SK-N-DZ (cell line): ENCODE measurements at regions not wholly inside any gene's neighbourhood (a gene's known extent, or its start where the extent isn't known, plus 50 kb on each side); places are given as distances from the start of the nearest gene placed in this dataset.
A peak's percentile ranks its signal among the peaks of the same experiment; 100 is the strongest.

Experiments used
- DNase-seq: peaks from one replicate; pipeline ENCODE4 v3.0.0-alpha.2; 2015; ENCODE audit warnings: low spot score

DNA sequence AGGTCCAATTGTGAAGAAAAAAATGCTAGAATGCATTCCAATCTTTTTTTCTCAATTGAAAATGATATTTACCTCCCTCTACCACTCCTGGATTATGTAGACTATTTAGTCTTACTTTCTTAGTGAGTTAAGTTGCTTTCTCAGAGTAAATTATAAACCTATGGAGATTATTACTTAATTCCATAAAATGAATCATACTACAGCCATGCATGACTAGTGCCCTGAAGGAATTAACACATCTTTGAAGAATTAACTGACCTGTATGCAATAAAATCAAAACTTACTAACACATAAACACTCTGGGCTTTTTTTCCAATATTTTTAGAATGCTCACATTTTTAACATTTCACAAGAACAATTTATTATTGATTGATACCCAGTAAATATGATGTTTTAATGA, 379.4 kb upstream of the DACH1 start:
- DNase-seq, result no peak

DNA sequence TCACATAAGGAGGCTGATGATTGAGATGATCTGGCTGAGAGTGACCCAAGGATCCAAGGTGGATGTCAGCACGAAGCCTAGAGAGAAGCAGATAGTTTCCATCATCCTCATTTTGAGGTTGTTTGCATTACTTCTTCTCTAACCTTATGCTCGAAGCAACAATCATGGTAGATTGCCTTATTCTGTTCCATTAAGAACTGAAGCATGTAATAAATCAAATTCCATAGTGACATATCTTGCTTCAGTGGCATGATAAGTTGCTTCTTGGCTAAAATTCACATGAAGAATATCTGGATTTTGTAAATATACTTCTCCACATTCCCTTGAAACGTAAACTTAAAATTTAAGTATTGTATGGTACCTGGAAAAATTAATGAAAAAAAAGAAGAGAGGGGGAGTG, 377.8 kb upstream of the DACH1 start:
- DNase-seq, result no peak

DNA sequence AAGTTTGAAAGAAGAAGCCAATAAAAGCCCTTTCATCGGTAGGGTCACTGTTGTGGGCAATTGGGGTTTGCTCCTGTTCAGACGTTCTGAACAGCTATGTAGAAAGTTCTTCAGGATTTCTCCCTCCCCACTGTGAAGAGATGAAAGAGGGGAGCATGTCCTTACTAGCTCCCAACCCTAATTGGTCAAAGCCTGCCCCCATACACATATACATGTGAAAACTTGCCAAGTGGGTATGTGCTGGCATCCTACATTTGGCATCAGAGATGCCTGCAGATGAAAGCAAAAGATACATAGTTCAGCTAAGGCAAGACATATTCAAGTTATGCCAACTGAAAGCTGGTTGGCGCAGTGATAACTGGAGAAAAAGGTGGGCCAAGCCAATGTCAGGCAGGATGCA, 363.1 kb upstream of the DACH1 start:
- DNase-seq, result no peak

DNA sequence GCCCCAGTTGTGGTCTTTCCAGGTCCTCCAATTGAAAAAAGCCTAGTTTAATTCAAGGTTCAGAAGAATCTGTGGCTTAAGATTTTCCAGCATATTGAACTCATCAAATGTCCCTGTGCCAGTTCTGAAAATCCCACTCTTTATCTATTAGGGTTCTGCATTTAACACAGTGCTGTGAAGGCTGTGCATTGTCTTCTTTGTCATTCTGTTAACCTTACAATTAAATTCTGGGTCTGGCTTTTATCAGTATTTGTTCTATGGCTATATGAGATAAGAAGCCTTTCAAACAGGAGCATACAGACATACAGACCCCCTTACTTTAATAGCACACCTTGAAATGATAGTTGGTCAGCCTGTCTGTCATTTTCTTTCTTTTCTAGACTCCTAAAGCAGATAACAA, 362.1 kb upstream of the DACH1 start:
- peak; percentile 92 for DNase-seq

DNA sequence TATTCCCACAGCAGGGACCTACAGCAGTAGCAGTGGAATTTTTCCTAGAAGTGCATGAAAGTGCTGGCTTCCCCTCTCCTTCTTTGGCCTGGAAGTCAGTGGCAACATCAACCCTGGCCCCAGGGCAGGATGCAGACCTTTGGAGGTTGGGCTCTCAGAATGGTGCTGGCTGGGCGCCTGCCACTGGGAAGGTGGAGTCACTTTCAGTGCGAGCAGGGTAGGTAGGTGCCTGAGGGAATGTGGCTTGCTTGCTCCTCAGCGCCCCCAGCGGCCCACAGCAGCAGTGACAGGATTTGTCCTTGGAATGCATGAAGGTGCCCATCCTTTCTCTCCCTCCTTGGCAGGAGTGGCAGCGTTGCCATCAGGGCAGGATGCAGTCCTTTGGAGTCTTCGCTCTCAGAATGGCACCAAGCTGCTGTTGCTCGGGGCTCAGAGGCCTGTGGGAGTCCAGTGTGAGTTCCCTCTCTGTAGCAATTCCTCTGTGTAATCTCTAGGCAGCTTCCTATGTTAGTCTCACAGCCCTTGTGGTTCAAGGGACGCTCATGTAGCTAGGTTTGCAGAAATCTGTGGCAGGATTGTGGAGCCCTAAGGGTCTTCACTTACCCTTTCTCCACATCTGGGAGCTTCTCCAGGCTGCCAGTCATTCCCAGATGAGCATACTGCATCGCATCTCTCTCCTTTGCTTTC, 354.4 kb upstream of the DACH1 start:
- no peak for DNase-seq

DNA sequence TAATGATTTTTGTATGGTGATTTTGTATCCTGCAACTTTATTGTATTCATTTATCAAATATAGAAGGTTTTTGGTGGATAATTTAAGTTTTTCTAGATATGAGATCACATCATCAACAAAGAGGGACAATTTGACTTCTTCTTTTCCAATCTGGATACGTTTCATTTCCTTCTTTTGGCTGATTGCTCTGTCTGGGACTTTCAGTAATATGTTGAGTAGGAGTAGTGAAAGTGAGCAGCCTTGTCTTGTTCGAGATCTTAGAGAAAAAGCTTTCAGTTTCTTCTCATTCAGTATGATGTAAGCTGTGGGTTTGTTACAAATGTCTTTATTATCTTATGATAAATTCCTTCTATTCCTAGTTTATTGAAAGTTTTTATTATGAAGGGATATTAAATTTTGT, 352.0 kb upstream of the DACH1 start:
- DNase-seq, result no peak

DNA sequence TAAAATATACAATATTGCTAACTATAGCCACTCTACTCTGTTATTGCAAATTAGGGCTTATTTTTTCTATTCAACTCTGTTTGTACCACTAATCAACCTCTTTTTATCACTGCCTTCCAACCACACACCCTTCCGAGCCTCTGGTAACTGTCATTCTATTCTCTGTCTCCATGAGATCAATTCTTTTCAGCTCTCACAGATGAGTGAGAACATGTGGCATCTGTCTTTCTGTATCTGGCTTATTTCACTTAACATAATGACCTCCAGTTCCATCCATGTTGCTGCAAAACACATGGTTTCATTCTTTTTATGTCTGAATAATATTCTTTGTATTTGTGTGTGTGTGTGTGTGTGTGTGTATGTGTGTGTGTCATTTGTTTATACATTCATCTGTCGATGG, 350.1 kb upstream of the DACH1 start:
- DNase-seq, result peak; percentile 86

DNA sequence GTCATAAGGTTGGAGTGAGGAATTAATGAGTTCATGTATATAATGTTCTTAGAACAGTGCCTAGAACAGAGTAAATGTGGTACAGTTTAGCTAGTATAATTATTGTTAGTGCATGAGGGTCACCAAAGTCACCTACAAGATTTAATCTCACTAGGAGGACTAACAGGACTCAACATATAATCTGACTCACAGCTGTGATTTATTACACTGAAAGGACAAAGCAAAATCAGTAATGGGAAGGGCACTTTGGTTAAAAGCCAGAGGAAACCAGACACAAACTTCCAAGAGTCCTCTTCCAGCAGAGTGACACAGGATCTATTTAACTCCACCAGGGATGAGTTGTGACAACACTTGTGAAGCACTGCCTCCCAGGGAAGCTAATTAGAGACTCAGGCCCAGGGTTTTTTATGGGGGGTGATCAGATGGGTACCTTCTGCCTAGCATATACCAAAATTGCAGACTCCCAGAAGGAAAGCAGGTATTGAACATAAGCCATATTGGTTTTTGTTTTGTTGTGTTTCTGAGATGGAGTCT, 341.2 kb upstream of the DACH1 start:
- DNase-seq, result peak; percentile 88

DNA sequence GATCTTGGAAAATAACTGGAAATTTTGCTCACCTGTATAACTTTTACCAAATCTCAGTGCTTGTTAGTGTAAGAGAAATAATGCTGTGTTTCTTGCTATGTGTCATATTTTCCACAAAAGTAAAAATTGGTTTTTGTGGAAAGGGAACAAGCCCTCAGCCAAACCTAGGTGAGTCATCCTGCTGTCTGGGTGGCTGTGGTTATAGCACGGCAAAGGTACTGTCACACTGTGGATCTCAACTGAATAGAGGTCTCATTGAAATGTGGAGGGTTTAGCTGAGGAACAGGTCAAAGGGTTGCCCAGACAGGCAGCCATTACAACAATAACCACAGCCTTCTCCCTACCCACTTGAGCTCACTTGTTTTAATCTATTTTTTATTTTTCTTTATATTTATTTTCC, 338.8 kb upstream of the DACH1 start:
- DNase-seq, result no peak

DNA sequence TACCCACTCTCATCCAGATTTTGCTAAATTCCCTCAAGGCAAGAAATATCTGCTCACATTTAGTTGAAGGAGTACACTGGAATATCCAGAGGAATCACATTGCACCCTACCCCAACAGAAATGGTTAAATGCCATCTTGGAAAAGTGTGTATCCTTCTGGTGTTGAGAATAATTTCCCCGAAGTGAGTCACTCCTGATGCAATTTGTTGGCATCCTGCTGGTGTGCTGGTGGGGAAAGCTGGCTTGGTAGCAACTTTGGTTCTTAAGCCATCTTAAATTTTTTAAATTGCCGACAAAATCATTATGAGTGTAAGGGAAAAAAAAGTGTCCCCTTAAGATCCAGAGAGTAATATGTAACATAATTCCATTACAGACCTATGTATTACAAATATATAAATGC, 337.3 kb upstream of the DACH1 start:
- DNase-seq, result no peak

DNA sequence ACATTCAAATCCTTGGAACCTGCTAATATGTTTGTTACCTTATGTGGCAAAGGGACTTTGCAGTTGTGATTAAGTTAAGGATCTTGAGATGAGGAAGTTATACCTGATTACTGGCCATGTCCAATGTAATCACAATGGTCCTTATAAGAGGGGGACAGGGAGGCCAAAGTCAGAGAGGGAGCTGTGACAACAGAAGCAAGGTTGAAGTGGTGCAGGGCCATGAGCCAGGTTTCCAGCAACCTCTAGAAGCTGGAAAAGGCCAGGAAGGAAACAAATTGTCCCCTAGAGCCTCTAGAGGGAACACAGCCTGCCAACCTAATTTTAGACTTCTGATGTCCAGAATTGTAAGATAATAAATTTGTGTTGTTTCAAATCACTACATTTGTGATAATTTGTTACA, 334.7 kb upstream of the DACH1 start:
- no peak for DNase-seq

DNA sequence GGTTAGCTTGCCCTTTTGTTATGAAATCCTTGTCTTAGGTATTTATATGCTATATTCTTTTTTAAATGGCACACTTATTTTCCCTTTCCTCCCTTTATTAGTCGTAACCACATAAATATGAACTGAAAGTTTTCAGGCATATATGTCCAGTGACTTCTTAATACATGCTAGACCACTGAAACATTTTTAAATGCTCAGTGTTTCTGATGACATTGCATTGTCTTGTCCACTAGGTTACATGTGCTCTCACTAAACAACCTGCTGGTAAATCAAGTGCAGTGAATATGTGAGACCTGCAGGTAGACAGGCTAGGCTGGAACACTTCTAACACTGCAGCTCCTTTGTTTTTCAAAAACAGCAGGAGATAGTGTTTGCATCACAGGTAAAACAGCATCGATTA, 332.6 kb upstream of the DACH1 start:
- DNase-seq, result no peak

DNA sequence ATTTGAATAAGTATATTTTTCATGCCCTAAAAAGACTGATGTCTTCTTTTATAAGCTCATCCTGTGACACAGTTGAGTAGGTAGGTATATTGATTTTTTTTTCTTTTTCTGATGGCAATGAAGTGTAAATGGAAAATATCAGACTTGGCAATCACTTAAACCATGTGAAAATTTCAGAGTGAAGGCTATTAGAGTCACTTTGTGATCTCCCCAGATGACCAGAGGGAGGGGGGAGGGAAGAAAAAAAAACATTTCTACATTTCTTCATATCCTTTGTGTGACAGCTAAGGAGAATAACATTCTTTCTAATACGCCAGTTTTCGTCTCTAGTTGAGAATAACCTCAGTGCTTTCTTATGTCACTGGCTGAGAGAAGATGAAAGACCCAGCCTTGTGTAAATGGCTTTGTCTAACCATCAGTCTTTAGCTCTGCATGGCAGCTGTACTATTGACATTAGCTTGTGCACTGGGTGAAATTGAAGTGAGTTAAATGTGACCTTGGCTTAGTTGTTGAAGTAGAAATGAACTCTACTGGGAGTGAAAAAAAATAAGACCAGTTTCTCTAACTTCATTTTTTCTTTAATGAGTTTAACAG, 332.1 kb upstream of the DACH1 start:
- DNase-seq, result peak; percentile 24

DNA sequence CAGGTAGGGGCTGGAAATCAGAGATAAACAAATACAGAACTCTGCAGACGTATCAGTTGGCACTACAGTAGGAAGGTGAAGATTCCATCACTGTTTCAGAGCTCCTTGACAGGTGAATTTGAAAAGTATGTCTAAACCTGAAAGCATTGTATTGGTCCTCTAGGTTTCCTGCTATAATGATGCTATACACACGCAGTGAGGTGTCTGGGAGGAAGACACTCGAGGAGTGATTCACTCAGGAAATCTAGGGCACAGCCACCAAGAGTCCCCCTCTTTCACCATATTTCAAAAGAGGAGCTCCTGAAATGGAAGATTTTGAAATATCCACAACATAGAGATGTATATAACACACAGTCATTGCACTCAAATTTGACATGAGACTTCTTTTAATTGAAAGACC, 331.0 kb upstream of the DACH1 start:
- no peak for DNase-seq

DNA sequence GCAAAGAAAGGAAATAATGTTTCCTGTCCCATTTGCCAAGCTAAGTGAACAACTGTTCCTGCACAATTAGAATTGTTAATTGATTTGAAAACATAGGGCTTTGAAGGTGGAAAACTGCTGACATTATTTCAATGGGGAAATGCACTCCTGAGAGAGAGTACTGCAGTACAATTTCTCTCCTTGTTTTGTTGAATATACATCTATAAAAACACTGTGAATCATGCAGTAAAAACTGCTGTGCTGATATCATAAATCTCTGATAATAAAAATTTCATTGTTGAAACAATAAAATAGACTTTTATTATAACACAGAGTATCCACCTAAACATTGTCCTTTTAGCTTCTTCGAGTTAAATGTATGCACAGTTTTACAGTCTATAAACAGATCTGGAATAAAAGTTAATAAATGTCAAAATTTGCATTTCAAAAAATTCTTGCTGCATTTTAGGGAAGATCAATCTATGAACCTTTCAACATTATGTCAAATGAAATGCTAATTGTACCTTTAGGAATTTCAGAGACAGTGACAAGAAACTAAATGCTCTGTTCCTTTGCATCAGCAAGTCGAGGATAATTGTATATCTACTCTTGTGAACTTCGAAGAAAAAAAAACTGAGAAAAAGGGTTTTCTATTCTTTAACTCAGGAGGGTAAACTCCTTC, 328.2 kb upstream of the DACH1 start:
- DNase-seq, result no peak

DNA sequence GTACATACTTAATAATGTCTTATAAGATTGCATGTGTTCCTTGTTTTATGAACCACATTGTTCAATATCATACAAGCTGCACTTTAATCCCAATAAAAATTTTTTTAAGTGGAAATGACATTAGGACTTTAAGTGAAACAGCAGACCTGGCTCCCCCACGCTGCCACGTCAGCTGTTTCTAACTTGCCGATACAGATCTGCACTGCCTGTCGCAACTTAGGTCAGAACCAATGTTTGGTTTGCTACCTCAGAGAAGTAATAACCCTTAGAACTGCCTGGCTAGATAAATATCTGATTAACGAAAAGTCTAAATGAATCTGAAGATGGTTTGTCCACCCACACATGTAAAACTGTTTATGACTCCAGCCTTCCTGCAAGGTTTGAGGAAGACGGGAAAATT, 327.5 kb upstream of the DACH1 start:
- peak; percentile 37 for DNase-seq

DNA sequence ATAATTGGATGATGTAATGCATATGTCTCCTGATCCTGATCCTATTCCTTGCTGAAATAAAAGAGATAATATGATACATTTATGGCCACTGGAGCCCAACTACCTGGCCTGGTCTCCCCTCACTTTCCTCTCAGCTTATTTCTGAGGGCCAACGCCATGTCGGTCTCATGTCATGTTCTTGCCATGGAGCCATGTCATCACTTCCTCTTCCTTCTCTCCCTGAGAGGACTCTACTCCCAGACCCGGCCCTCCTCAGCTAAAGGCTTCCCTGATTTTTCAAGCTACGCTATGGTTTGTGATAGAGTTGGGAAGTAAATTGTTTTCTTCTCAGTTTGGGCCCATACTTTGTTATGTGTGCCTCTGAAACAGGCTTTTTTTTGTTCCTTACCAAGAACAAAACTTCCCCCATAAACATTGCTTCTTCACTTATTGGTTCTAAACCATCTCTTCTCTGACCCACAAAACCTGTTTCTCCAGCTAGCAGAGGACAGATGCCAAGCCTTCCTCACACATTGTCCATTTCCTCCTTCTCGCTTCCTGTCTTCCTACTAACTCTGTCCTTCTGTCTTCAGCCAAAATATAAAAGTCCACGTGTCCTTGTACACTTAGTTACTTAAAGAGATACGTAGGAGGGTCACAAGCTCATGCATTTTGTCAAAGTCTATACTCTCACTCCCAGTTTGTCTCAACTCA, 319.9 kb upstream of the DACH1 start:
- DNase-seq, result no peak

DNA sequence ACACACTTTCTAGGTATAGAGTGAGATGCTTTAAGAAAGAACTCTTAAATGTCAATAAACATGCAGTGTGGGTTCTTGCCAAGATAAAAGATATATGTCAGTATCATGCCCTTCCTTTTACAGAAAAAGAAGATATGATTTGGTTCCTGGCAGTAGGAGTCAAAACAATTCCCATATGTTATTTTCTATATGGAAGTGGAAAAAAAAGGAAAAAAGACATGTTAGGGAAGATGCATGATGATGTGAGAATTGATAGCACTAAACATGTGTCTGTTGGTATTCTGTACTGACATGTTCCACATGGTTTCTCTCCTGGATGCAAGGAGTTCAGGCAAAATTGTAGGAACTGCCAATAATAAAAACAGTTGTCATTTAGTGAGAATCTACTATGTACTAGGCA, 318.8 kb upstream of the DACH1 start:
- DNase-seq, result no peak

DNA sequence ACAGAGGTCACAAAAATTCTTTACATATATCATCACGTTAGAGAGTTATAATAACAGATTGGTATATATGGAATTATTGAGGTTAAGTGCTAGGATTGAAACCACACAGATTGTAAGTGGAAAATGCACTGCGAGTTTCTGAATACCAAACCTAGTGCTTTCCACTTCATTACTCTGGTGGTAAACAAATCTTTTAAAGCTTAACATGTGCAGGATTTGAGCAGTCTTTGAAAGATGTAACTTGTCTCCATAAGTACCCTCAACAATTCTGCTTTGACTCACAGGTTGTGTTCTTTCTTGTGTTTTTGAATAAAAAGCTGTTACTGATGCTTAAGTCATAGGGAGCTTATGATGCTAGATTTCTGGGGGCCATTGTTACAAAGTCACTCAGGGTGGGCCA, 314.7 kb upstream of the DACH1 start:
- no peak for DNase-seq

DNA sequence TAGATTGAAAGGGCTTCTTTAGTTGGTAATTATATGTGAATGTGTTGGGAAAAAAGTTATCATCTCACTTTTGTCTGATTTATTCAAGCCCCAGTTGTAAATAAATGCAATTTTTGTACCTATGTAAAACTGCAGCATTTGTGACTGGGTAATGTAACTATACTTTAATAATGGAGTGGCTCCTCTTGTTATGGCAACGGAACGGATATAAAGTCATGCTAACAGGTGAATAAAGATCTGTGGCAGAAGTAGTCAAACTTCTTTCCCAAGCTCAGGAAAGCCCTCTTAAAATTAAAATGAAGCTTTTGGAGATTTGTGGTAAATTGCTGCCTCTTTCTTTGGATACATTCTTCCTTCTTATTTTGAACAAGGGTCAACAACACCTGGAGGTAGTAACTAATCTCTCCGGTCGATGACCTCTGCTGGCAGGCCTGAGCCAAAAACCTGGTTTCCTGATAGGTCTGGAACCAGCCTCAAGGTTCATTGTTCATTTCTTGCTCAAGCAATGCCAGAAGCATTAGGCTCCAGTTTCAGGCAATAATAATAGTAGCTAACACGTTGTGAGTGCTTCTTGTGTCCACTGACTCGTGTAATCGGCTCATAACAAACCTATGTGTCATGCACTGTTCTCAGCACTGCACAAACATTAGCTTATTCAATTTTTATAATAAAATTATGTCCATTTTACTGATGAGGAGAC, 313.4 kb upstream of the DACH1 start:
- DNase-seq, result no peak

DNA sequence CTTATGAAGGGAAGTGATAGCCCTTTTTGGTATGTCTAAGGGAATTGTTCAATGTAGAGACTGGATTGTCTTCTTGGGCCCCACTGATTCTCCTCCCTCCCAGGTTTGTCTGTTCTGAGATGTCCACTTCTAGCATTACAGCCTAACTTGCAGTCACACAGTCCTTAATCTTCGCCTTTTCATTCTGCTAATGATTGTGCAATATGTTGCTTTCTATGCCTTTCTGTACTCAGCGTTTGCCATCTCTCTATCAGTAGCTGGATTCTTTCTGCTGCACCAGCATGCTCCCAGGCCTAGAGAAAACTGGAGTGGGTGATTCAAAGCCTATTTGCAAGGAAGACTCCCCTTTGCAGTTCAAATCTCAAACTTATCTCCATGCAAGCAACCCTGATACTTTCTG, 307.5 kb upstream of the DACH1 start:
- DNase-seq, result no peak

DNA sequence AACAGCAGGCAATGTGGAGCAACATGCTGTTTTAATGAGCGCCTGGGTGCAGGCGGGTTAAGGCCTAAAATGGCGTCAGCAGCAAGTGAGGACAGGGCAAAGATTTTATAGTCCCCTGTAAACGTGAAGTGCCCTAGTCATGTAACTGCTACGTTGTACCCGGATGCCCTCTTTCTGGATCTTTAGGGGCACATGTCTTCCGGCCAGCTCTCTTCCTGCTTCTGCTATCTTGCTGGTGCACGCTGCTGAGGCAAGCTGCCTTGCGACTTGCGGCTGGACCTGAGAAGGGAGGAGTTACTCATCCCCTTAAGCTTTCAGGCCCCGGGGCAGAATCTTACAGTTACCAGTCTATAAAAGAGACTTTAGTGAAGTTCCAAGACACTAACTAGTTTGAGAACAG, 303.6 kb upstream of the DACH1 start:
- no peak for DNase-seq
